HG02623 (cell line): ENCODE measurements at regions not wholly inside any gene's neighbourhood (a gene's known extent, or its start where the extent isn't known, plus 50 kb on each side); places are given as distances from the start of the nearest gene placed in this dataset.

Experiments used
- ATAC-seq: cut with Tn5 transposase; IDR thresholded peaks from one replicate; pipeline ENCODE4 v1.9.1; 2021; ENCODE audit warnings: moderate library complexity; ENCODE audit not compliant: unreplicated experiment

GRCh38 chr1:37420456-37420855 lies 53.9 kb upstream of the ZC3H12A start:
- no peak for ATAC-seq

GRCh38 chr1:37423810-37424209 lies 50.6 kb upstream of the ZC3H12A start:
- ATAC-seq: no peak

- no peak for ATAC-seq
These were observed 49.9 kb upstream of the ZC3H12A start for GRCh38 chr1:37424523-37424922.
